GM12873 (cell line): ENCODE measurements at regions not wholly inside any gene's neighbourhood (a gene's known extent, or its start where the extent isn't known, plus 50 kb on each side); places are given as distances from the start of the nearest gene placed in this dataset.
A peak's percentile ranks its signal among the peaks of the same experiment; 100 is the strongest.

ENCODE experiments used
- TF ChIP-seq, protein P1 (sequence below): IDR thresholded peaks from 2 replicates; pipeline ENCODE4 v1.5.1; 2012; ENCODE audit warnings: low read depth, mild to moderate bottlenecking, moderate library complexity, low read length, control low read depth; ENCODE audit not compliant: insufficient read depth; ENCODE audit errors: missing control alignments

DNA sequence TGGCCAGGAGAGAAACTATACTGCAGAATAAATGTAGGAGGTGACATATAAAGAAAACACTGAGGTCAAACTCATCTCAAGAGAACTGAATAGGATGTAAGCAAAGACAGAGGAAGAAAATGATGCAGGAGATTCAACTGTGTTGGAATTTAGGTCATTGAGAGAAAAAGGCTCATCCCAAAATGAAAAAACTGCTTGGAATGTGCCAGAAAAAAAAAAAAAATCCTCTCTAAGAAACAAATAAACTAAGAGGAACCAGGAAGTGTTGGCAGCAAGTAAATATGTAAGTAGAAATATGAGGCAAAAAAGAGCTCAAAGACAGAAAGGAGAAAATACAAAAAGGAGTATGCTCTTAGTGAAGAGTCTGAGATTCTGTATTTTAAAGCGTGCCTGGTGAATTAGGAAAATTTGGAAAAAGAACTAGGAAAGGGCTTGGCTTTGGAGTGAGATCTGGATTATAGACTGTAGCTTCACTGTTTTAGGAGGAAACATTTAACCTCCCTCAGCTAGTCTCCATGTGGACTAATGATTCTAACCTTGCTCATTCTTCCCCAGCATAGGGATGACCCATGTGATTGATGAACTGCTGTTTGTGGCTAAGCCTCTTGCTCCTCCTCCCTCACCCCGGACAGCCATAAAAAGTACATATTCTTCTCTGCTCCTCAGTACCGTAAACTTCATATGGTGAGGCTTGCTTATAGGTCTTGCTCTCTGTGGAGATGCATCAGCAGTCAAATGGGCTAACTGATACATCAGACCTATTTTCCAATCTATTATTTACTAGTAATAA is 185.6 kb upstream of the POU5F2 start:
- TF ChIP-seq, protein P1, sequence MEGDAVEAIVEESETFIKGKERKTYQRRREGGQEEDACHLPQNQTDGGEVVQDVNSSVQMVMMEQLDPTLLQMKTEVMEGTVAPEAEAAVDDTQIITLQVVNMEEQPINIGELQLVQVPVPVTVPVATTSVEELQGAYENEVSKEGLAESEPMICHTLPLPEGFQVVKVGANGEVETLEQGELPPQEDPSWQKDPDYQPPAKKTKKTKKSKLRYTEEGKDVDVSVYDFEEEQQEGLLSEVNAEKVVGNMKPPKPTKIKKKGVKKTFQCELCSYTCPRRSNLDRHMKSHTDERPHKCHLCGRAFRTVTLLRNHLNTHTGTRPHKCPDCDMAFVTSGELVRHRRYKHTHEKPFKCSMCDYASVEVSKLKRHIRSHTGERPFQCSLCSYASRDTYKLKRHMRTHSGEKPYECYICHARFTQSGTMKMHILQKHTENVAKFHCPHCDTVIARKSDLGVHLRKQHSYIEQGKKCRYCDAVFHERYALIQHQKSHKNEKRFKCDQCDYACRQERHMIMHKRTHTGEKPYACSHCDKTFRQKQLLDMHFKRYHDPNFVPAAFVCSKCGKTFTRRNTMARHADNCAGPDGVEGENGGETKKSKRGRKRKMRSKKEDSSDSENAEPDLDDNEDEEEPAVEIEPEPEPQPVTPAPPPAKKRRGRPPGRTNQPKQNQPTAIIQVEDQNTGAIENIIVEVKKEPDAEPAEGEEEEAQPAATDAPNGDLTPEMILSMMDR = no peak

DNA sequence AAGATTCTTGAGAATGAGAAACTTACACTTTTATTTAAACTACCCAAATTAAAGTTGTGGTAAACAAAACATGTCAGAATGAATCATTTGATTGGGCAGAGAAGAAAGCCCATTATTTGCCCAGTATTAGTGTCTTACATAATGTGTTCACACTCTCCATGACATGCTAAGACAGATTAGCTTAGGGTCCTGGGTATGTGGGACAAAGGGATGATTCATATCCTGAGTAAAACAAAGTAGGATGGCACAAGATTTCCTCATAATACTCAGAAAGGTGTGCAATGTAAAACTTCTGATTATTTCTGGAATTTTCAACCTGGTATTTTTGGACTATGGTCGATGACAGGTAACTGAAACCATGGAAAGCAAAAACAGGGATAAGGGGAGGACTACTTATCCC is 183.9 kb upstream of the POU5F2 start:
- TF ChIP-seq, protein P1 = no peak

DNA sequence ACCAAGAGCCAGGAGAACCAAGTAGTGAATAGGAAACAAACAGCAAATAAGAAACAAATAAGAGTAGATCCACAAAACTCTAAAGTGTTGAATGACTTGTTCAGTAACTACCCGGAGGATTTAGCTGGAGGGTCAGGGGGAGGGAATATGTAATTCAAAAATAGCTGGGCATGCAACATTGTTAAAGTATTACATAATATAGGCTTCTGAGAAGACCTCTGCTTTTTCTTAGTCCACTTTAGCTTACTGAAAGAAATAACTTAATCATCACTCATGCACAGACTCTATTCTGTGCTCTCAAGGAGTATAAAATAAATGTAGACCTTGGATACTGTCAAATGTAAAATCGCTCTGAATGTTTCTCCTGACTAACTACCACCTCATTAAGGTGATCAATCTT is 183.2 kb upstream of the POU5F2 start:
- TF ChIP-seq, protein P1 = no peak

DNA sequence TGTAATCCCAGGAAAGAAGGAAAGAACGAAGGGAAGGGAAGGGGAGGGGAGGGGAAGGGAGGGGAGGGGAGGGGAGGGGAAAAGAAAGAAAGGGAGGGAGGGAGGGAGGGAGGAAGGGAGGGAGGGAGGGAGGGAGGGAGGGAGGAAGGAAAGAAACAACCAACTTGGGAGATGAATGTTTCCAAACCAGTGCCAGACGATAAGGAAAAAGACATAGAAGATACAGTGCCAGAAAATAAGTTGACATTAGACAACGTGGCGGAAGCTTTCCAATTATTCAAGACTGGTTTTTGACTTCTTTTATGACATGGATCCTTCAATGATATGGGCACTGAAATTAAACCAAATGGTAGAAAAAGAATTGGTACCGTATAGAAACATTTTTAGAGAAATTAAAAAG is 181.2 kb upstream of the POU5F2 start:
- TF ChIP-seq, protein P1 = no peak

DNA sequence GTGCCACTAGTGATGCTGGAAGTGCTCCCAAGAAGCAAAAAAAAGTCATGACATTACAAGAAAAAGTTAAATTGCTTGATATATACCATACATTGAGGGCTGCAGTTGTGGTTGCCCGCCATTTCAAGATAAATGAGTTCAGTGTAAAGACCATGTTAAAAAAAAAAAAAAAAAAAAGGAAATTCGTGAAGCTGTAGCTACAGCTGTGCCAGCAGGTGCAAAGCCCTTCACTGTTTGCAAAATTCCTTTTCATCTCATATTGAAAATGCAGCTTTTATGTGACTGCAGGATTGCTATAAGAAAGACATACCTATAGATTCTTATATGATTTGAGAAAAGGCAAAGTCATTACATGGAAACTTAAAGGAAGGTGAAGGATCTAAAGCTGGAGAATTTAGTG is 179.6 kb upstream of the POU5F2 start:
- TF ChIP-seq, protein P1 = no peak

DNA sequence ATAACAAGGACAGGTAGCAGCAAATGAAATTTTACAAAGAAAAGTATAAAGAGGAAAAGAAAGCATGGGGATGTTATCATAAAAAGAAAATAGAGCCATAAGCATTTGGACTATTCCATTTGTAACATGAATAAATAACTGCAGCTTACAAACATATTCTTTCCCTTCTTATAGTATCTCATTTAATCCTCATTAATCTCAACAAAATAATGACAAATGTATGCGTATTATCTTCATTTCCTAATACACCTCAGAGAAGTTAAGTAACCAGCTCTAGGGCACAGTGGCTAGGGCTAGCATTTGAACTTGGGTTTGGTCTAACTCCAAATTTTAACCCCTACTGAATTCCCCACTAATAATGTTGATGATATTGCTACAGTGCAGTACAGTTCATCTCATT is 175.5 kb upstream of the POU5F2 start:
- TF ChIP-seq, protein P1 = no peak

DNA sequence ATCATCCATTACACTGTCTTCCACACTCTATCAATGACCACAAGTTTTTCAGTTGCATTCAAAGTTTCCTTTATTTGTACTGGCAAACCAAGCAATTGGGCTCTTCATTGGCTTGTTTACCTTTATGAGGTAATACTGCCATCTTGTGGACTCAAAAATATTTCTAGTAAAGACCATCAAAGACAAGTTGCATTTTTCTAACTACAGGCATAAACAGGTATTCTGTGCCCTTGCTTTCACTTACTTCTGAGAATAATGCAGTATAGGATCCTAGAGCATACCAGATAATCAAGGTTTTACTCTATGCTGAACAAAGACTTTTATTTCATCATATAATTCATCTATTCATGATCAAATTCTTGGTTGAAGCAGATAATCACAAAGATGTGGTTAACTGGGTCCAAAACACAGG is 173.7 kb upstream of the POU5F2 start:
- TF ChIP-seq, protein P1 = peak; percentile 57
